Tibial nerve (tissue), 4 donors: ENCODE measurements at regions not wholly inside any gene's neighbourhood (a gene's known extent, or its start where the extent isn't known, plus 50 kb on each side); places are given as distances from the start of the nearest gene placed in this dataset.

Source experiments
- DNase-seq, 2 donors: peaks; one replicate each; pipeline ENCODE4 v3.0.0-alpha.2; 2019; ENCODE audit warnings: low spot score in 2 of 2
- H3K27ac ChIP-seq, 4 donors: fragments of 200-600 bp; sonication (generic) in 3 of 4; one replicate each; pipeline ENCODE4 v1.5.1; 2017 to 2019; ENCODE audit warnings: mild to moderate bottlenecking in 1 of 4
- H3K27me3 ChIP-seq, 2 donors: fragments of 200-600 bp; sonication (generic) in 1 of 2; one replicate each; pipeline versions ENCODE4 v1.5.1 to v1.6.0; 2017 to 2019
- H3K36me3 ChIP-seq, 3 donors: fragments of 200-600 bp; sonication (generic); one replicate each; pipeline ENCODE4 v1.5.1; 2018 to 2019
- H3K4me1 ChIP-seq, 4 donors: fragments of 200-600 bp; sonication (generic) in 3 of 4; one replicate each; pipeline ENCODE4 v1.5.1; 2017 to 2019
- H3K4me3 ChIP-seq, 4 donors: fragments of 200-600 bp; sonication (generic) in 3 of 4; one replicate each; pipeline ENCODE4 v1.5.1; 2017 to 2019; ENCODE audit warnings: mild to moderate bottlenecking in 1 of 4, moderate library complexity in 1 of 4
- H3K9me3 ChIP-seq, 4 donors: fragments of 200-600 bp; sonication (generic) in 3 of 4; one replicate each; pipeline ENCODE4 v1.5.1; 2017 to 2019
- EP300 ChIP-seq, 2 donors: sonication (generic); formaldehyde crosslinking; IDR thresholded peaks; one replicate each; pipeline ENCODE4 v1.6.1; 2017; ENCODE audit warnings: antibody characterized with exemption in 2 of 2, mild to moderate bottlenecking in 1 of 2
- POLR2A ChIP-seq, 2 donors: fragments of 450-650 bp; IDR thresholded peaks; one replicate each; pipeline ENCODE4 v1.6.1; 2017; ENCODE audit warnings: antibody characterized with exemption in 2 of 2, mild to moderate bottlenecking in 2 of 2, moderate library complexity in 2 of 2
- WGBS, 2 donors: methylation state at CpG; one replicate each; pipeline ENCODE4 v1.1.5; 2018; 5-methylcytosine and 5-hydroxymethylcytosine counted together
- TF ChIP-seq, protein P1 (sequence below), 5 experiments: fragments of 200-600 bp in 3 of 5; fragments of 450-650 bp in 2 of 5; sonication (generic) in 3 of 5; IDR thresholded peaks; one replicate each; pipeline ENCODE4 v1.5.1; 2016 to 2019; ENCODE audit warnings: antibody characterized with exemption in 5 of 5, mild to moderate bottlenecking in 3 of 5, moderate library complexity in 2 of 5

DNA sequence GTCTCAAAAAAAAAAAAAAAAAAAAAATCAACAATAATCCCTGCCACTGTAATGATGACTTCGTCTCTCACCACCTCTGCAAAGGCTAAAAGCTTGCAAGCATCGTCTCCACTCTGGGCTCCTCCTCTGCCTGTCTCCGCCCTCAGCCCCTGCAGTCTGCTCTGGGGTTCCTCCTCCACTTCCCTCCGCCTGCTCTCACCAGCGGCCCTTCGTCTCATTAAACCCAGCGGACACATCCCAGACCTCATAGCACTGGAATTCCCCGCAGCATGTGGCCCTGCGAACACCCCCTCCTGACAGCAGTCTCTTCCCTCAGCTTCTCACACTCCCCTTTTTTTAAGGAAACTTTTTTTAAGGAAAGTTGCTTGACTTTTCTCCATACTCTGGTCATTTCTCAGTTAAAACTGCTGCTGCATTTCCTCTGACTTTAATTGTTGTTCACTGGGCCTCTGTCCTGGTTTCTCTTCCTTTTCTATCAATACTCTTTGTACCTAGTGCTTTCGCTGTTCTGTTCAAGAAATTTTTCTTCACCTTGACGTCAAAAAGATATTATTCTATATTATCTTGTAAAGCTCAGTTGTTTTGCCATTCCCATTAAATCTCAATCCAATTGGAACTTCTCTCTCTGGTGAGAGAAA is 70.9 kb upstream of the PLEKHG1 start:
- Histone ChIP-seq H3K9me3 (no peaks in the 10 kb centered on the region), H3K27ac (no peak overlapping the region), H3K4me3 (no peak overlapping the region), H3K27me3 (no peaks in the 10 kb centered on the region), H3K4me1 (peaks cover 0 to 9% (median 0%) of the 10 kb centered on the region in 4 donors), H3K36me3 (no peaks in the 10 kb centered on the region)
- 20 to 30% methylated on average over 11 of the region's 11 CpGs for WGBS, 2 donors
- TF ChIP-seq POLR2A (IDR thresholded peaks at IDR 0.05) (no peak), EP300 (IDR thresholded peaks at IDR 0.05) (no peak)
- TF ChIP-seq, protein P1, sequence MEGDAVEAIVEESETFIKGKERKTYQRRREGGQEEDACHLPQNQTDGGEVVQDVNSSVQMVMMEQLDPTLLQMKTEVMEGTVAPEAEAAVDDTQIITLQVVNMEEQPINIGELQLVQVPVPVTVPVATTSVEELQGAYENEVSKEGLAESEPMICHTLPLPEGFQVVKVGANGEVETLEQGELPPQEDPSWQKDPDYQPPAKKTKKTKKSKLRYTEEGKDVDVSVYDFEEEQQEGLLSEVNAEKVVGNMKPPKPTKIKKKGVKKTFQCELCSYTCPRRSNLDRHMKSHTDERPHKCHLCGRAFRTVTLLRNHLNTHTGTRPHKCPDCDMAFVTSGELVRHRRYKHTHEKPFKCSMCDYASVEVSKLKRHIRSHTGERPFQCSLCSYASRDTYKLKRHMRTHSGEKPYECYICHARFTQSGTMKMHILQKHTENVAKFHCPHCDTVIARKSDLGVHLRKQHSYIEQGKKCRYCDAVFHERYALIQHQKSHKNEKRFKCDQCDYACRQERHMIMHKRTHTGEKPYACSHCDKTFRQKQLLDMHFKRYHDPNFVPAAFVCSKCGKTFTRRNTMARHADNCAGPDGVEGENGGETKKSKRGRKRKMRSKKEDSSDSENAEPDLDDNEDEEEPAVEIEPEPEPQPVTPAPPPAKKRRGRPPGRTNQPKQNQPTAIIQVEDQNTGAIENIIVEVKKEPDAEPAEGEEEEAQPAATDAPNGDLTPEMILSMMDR (IDR thresholded peaks at IDR 0.05), result no peak
- DNase-seq, result peak; percentile 14 to 22

DNA sequence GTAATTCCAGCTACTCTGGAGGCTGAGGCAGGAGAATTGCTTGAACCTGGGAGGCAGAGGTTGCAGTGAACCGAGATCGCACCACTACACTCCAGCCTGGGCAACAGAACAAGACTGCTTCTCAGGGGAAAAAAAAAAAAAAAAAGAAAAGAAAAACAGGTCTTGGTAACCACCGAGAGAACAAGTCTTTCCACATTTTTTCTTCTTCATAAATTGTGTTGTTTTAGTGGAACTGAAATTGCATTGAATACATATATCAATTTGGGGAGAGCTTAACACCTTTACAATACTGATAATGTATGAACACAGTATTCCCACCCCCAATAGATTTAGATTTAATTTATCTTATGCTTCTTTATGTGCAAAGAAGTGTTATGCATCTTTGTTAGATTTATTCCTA is 70.0 kb upstream of the PLEKHG1 start:
- TF ChIP-seq EP300 (IDR thresholded peaks at IDR 0.05) (no peak), POLR2A (IDR thresholded peaks at IDR 0.05) (no peak)
- TF ChIP-seq, protein P1 (IDR thresholded peaks at IDR 0.05), result no peak
- WGBS, 2 donors, result 79 to 88% methylated on average over 3 of the region's 3 CpGs
- Histone ChIP-seq H3K27me3 (no peaks in the 10 kb centered on the region), H3K4me1 (peaks cover 0 to 14% (median 0%) of the 10 kb centered on the region in 4 donors), H3K4me3 (no peak overlapping the region), H3K27ac (no peak overlapping the region), H3K9me3 (no peaks in the 10 kb centered on the region), H3K36me3 (no peaks in the 10 kb centered on the region)
- DNase-seq, result no peak

DNA sequence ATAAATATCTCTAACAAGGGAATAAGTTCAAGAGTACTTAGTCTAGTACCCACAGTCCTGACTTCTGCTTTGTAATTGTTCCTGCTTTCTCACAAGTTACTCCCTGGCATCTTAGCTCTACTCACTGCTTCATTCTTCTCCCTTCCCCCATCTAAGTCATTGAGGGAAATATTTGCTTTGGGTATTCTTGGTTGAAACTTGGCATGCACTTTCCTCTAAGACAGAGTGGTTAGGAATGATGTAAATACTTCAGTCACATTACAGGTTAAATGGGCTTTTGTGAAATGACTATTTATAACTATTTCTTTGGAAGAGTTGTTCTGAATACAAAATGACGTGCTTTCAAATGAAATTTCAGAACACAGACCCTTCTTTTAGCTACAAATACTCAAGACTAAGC is 67.7 kb upstream of the PLEKHG1 start:
- Histone ChIP-seq H3K4me1 (peaks cover 0 to 22% (median 0%) of the 10 kb centered on the region in 4 donors), H3K4me3 (no peak overlapping the region), H3K27me3 (no peaks in the 10 kb centered on the region), H3K27ac (no peak overlapping the region), H3K9me3 (no peaks in the 10 kb centered on the region), H3K36me3 (no peaks in the 10 kb centered on the region)
- no peak for DNase-seq
- WGBS, 2 donors, result 51 to 60% methylated on average over 1 of the region's 1 CpG
- TF ChIP-seq, protein P1 (IDR thresholded peaks at IDR 0.05), result no peak
- TF ChIP-seq EP300 (IDR thresholded peaks at IDR 0.05) (no peak), POLR2A (IDR thresholded peaks at IDR 0.05) (no peak)

DNA sequence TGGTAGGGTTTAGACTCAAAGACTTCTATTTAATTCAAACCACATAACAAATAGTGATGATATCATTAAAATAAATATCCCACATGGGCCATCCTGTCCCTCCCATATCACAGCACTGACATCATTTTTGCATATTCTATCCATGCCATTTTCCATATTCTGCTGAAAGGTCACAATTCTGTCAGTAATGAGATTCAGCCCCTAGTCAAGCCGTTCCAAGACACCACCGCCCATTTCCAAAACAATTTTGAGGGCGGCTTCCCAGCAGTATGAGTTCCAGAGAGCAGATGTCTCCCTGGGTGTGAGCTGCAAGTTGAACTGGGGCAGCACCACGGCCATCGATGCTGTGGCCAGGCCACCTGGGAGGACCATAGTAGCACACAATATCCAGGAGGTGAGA is 65.1 kb upstream of the PLEKHG1 start:
- DNase-seq, result no peak
- H3K4me3 ChIP-seq, result no peak overlapping the region
- peaks cover 0 to 26% (median 0%) of the 10 kb centered on the region in 4 donors for H3K4me1 ChIP-seq
- no peaks in the 10 kb centered on the region for H3K36me3 ChIP-seq
- no peak overlapping the region for H3K27ac ChIP-seq
- no peaks in the 10 kb centered on the region for H3K27me3 ChIP-seq
- no peaks in the 10 kb centered on the region for H3K9me3 ChIP-seq
- WGBS, 2 donors, result 26 to 43% methylated on average over 5 of the region's 5 CpGs
- TF ChIP-seq POLR2A (IDR thresholded peaks at IDR 0.05), result no peak
- TF ChIP-seq, protein P1 (IDR thresholded peaks at IDR 0.05), result no peak
- TF ChIP-seq EP300 (IDR thresholded peaks at IDR 0.05), result no peak

DNA sequence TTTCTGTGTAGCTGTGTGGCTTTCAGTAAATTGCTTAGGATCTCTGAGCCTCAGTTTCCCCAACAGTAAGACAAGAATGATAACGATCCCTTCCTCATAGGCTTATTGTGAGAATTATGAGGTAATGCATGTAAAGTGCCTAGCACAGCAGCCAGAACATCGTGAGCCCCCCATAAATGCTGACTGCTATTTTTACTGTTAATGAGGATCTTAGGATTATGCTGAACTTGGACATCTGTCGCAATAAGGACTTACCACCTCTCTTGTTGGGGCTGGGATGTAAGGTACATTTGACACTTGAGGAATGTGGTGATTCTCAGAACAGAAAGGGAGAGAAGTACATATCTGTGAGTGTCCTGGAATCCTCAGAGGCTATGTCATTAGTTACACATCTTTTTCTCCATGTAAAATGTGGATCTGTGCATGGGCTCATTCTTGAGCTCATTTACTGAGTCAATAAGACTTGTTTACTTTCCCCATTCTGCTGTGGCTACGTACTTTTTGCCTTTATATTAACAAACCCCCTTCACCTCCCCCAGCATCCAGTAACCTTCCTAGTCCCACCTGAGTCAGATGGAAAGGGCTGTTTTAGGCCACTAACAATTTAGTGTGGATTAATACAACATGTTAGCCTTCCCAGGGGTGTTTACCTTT is 64.4 kb upstream of the PLEKHG1 start:
- Histone ChIP-seq H3K4me3 (no peak overlapping the region), H3K4me1 (peaks cover 0 to 26% (median 0%) of the 10 kb centered on the region in 4 donors), H3K27ac (no peak overlapping the region), H3K36me3 (no peaks in the 10 kb centered on the region), H3K27me3 (no peaks in the 10 kb centered on the region), H3K9me3 (no peaks in the 10 kb centered on the region)
- WGBS, 2 donors, result 79 to 82% methylated on average over 4 of the region's 4 CpGs
- TF ChIP-seq, protein P1 (IDR thresholded peaks at IDR 0.05), result no peak
- no peak for TF ChIP-seq EP300 (IDR thresholded peaks at IDR 0.05)
- TF ChIP-seq POLR2A (IDR thresholded peaks at IDR 0.05), result no peak
- DNase-seq, result no peak
